ENCODE measurements at regions not wholly inside any gene's neighbourhood (a gene's known extent, or its start where the extent isn't known, plus 50 kb on each side); places are given as distances from the start of the nearest gene placed in this dataset.

DNA sequence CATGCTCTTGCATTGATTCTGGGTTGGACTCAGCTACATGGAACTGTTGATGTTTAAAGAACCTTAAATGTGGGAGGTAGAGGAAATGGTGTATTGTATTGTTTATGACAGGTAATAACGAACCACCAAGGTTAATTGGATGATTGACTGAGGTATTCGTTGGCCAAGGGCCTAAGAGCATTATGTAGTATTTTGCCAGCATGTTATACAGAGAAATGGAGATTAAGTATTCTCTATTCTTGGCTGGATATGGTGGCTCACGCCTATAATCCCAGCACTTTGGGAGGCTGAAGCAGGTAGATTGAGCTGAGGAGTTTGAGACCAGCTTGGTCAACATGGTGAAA, 59.0 kb upstream of the CDK20 start:
- DNase-seq = no peak

GRCh38 chr9:88028338-88028737, 54.0 kb upstream of the CDK20 start:
- DNase-seq = no peak

GRCh38 chr9:88026118-88026479, 51.8 kb upstream of the CDK20 start:
- no peak for DNase-seq

GRCh38 chr9:88025411-88026117, 51.2 kb upstream of the CDK20 start:
- no peak for DNase-seq

- no peak for DNase-seq
Measured at GRCh38 chr9:88024896-88025295, 50.6 kb upstream of the CDK20 start.
